Naive thymus-derived CD4-positive, alpha-beta T cell (primary cell): ENCODE measurements at regions not wholly inside any gene's neighbourhood (a gene's known extent, or its start where the extent isn't known, plus 50 kb on each side); places are given as distances from the start of the nearest gene placed in this dataset.
A peak's percentile ranks its signal among the peaks of the same experiment; 100 is the strongest.
"Not testable (repeated sequence)": the region's sequence is repeated elsewhere in the genome, so short reads cannot be mapped to it uniquely, and the experiment has no call there.

Experiments used
- ATAC-seq: fragments of 150-1000 bp; cut with Tn5 transposase; 2 replicates; pipeline ENCODE4 v1.10.0; 2021; ENCODE audit warnings: mild to moderate bottlenecking, moderate library complexity
- CTCF ChIA-PET: fragments of 350-600 bp; sonication (Branson Sonifier 250); formaldehyde crosslinking; loops from one replicate; lab custom pipeline; 2021; ENCODE audit warnings: antibody characterized with exemption; lab: Charles Lee
- POLR2A ChIA-PET: fragments of 350-600 bp; sonication (Branson Sonifier 250); formaldehyde crosslinking; loops from one replicate; lab custom pipeline; 2021; ENCODE audit warnings: antibody characterized with exemption, inconsistent platforms; lab: Charles Lee
- DNase-seq, 9 donors: peaks; one replicate each; pipeline versions ENCODE4 v3.0.0 to v3.0.0-alpha.2; 2020 to 2022; ENCODE audit warnings: mixed read lengths in 1 of 9
- H3K27ac ChIP-seq: one replicate; pipeline ENCODE4 v1.7.0; 2013; ENCODE audit warnings: mild to moderate bottlenecking, low read depth, low read length, moderate library complexity
- H3K27me3 ChIP-seq, 2 donors: one replicate each; pipeline ENCODE4 v1.7.0; 2013; ENCODE audit warnings: low read length in 2 of 2, mild to moderate bottlenecking in 2 of 2, moderate library complexity in 2 of 2; ENCODE audit not compliant: control insufficient read depth in 2 of 2, insufficient read depth in 2 of 2
- H3K36me3 ChIP-seq, 3 experiments: 1 replicate in 2 of 3; 2 replicates in 1 of 3; pipeline ENCODE4 v1.7.0; 2013; ENCODE audit warnings: low read length in 3 of 3, mild to moderate bottlenecking in 3 of 3, moderate library complexity in 1 of 3; ENCODE audit not compliant: insufficient read depth in 3 of 3, control insufficient read depth in 2 of 3
- H3K4me1 ChIP-seq, 2 donors: one replicate each; pipeline ENCODE4 v1.7.0; 2013; ENCODE audit warnings: low read length in 2 of 2, mild to moderate bottlenecking in 2 of 2, moderate library complexity in 1 of 2; ENCODE audit not compliant: control insufficient read depth in 2 of 2, insufficient read depth in 2 of 2
- H3K4me3 ChIP-seq: 2 replicates; pipeline ENCODE4 v1.7.0; 2013; ENCODE audit warnings: mild to moderate bottlenecking, low read length
- H3K9me3 ChIP-seq, 3 experiments: 1 replicate in 2 of 3; 2 replicates in 1 of 3; pipeline ENCODE4 v1.7.0; 2013; ENCODE audit warnings: low read length in 3 of 3; ENCODE audit not compliant: control insufficient read depth in 2 of 3
- H3K27ac Mint-ChIP-seq, 9 donors: one replicate each; pipeline ENCODE4 v1.8.0; 2020 to 2022; ENCODE audit warnings: mixed read lengths in 9 of 9, mild to moderate bottlenecking in 8 of 9, moderate library complexity in 5 of 9, inconsistent platforms in 2 of 9
- H3K27me3 Mint-ChIP-seq, 5 donors: one replicate each; pipeline ENCODE4 v1.8.0; 2021 to 2022; ENCODE audit warnings: mixed read lengths in 5 of 5, mild to moderate bottlenecking in 1 of 5
- H3K36me3 Mint-ChIP-seq, 5 donors: one replicate each; pipeline ENCODE4 v1.8.0; 2020 to 2022; ENCODE audit warnings: mixed read lengths in 5 of 5, mild to moderate bottlenecking in 3 of 5, inconsistent platforms in 1 of 5
- H3K4me1 Mint-ChIP-seq, 7 donors: one replicate each; pipeline ENCODE4 v1.8.0; 2020 to 2022; ENCODE audit warnings: mixed read lengths in 7 of 7, mild to moderate bottlenecking in 3 of 7, inconsistent platforms in 1 of 7
- H3K4me3 Mint-ChIP-seq, 10 donors: one replicate each; pipeline ENCODE4 v1.8.0; 2020 to 2022; ENCODE audit warnings: mild to moderate bottlenecking in 10 of 10, mixed read lengths in 10 of 10, moderate library complexity in 6 of 10, inconsistent platforms in 2 of 10
- H3K9me3 Mint-ChIP-seq, 11 donors: one replicate each; pipeline ENCODE4 v1.8.0; 2020 to 2022; ENCODE audit warnings: mixed read lengths in 11 of 11, mild to moderate bottlenecking in 4 of 11, inconsistent platforms in 1 of 11, moderate library complexity in 1 of 11
- intact Hi-C, 2 donors: fragments of 100-400 bp; cut with micrococcal nuclease; formaldehyde crosslinking; loops; one replicate each; pipeline ENCODE4 v1.15.1; 2023

- ATAC-seq, result no peak
- H3K4me1 ChIP-seq, result no peaks in the 10 kb centered on the region
- no peak overlapping the region for H3K27ac ChIP-seq
- no peaks in the 10 kb centered on the region for H3K36me3 Mint-ChIP-seq
- CTCF ChIA-PET, result no interaction called here
- peak overlapping the region in 1 of 9 donors; percentile 32 for H3K27ac Mint-ChIP-seq
- no peaks in the 10 kb centered on the region for H3K27me3 ChIP-seq
- peaks cover 0 to 3% (median 0%) of the 10 kb centered on the region in 7 donors for H3K4me1 Mint-ChIP-seq
- no peaks in the 10 kb centered on the region for H3K9me3 ChIP-seq
- intact Hi-C loops, result no loop called here
- no peaks in the 10 kb centered on the region for H3K27me3 Mint-ChIP-seq
- H3K36me3 ChIP-seq, result no peaks in the 10 kb centered on the region
- no peaks in the 10 kb centered on the region for H3K9me3 Mint-ChIP-seq
- POLR2A ChIA-PET, result no interaction called here
- H3K4me3 Mint-ChIP-seq, result no peak overlapping the region
- no peak overlapping the region for H3K4me3 ChIP-seq
- DNase-seq, result no peak
Measured at GRCh38 chr17:64723781-64724180, 61.7 kb upstream of the SMURF2 start.

- H3K9me3 ChIP-seq, H3K9me3 Mint-ChIP-seq, H3K4me3 Mint-ChIP-seq, CTCF ChIA-PET, H3K27me3 Mint-ChIP-seq, H3K4me1 Mint-ChIP-seq, H3K4me1 ChIP-seq, intact Hi-C loops, H3K4me3 ChIP-seq, H3K36me3 ChIP-seq, ATAC-seq, H3K27ac ChIP-seq, POLR2A ChIA-PET, H3K27me3 ChIP-seq, DNase-seq, H3K36me3 Mint-ChIP-seq: not testable (repeated sequence)
- H3K27ac Mint-ChIP-seq, result peak overlapping the region in 1 of 9 donors; percentile 1
Measured at GRCh38 chr17:64721556-64721955, 59.4 kb upstream of the SMURF2 start.

GRCh38 chr17:64720253-64720652, 58.1 kb upstream of the SMURF2 start:
- CTCF ChIA-PET, ATAC-seq, H3K4me1 Mint-ChIP-seq, H3K27me3 Mint-ChIP-seq, H3K27me3 ChIP-seq, H3K9me3 ChIP-seq, H3K36me3 ChIP-seq, H3K36me3 Mint-ChIP-seq, DNase-seq, H3K4me3 Mint-ChIP-seq, H3K4me3 ChIP-seq, H3K27ac Mint-ChIP-seq, H3K9me3 Mint-ChIP-seq, POLR2A ChIA-PET, intact Hi-C loops, H3K27ac ChIP-seq, H3K4me1 ChIP-seq: not testable (repeated sequence)

GRCh38 chr17:64719517-64719916, 57.4 kb upstream of the SMURF2 start:
- H3K9me3 Mint-ChIP-seq, ATAC-seq, H3K27ac ChIP-seq, H3K27me3 Mint-ChIP-seq, H3K36me3 Mint-ChIP-seq, H3K4me3 ChIP-seq, POLR2A ChIA-PET, H3K27me3 ChIP-seq, H3K4me3 Mint-ChIP-seq, DNase-seq, intact Hi-C loops, CTCF ChIA-PET, H3K36me3 ChIP-seq, H3K9me3 ChIP-seq, H3K4me1 ChIP-seq: not testable (repeated sequence)
- Mint-ChIP-seq H3K4me1 (peaks cover 0 to 12% (median 4%) of the 10 kb centered on the region in 7 donors), H3K27ac (peak overlapping the region in 1 of 9 donors; percentile 25)

GRCh38 chr17:64718816-64719215, 56.7 kb upstream of the SMURF2 start:
- H3K4me3 Mint-ChIP-seq, POLR2A ChIA-PET, H3K27me3 ChIP-seq, H3K4me3 ChIP-seq, ATAC-seq, DNase-seq, H3K36me3 Mint-ChIP-seq, intact Hi-C loops, H3K27me3 Mint-ChIP-seq, CTCF ChIA-PET, H3K9me3 Mint-ChIP-seq, H3K36me3 ChIP-seq, H3K27ac ChIP-seq, H3K9me3 ChIP-seq: not testable (repeated sequence)
- Mint-ChIP-seq H3K27ac (peak overlapping the region in 1 of 9 donors; percentile 6), H3K4me1 (peaks cover 0 to 19% (median 11%) of the 10 kb centered on the region in 7 donors)
- H3K4me1 ChIP-seq, result peaks cover 8 to 11% of the 10 kb centered on the region in 2 donors

- DNase-seq (no peak), ATAC-seq (no peak)
- no peaks in the 10 kb centered on the region for H3K36me3 Mint-ChIP-seq
- Histone ChIP-seq H3K27ac (no peak overlapping the region), H3K9me3 (no peaks in the 10 kb centered on the region), H3K4me1 (peaks cover 14 to 16% of the 10 kb centered on the region in 2 donors), H3K4me3 (no peak overlapping the region), H3K36me3 (no peaks in the 10 kb centered on the region), H3K27me3 (no peaks in the 10 kb centered on the region)
- POLR2A ChIA-PET, result no interaction called here
- intact Hi-C loops, result no loop called here
- H3K4me1 Mint-ChIP-seq, result peaks cover 6 to 26% (median 19%) of the 10 kb centered on the region in 7 donors
- no peaks in the 10 kb centered on the region for H3K9me3 Mint-ChIP-seq
- no peaks in the 10 kb centered on the region for H3K27me3 Mint-ChIP-seq
- no peak overlapping the region for H3K27ac Mint-ChIP-seq
- no peak overlapping the region for H3K4me3 Mint-ChIP-seq
- CTCF ChIA-PET, result no interaction called here
Measured at GRCh38 chr17:64718058-64718457, 56.0 kb upstream of the SMURF2 start.

GRCh38 chr17:64716496-64716895, 54.4 kb upstream of the SMURF2 start:
- H3K36me3 Mint-ChIP-seq, H3K27ac ChIP-seq, H3K4me3 Mint-ChIP-seq, H3K27me3 Mint-ChIP-seq, ATAC-seq, H3K27ac Mint-ChIP-seq, H3K36me3 ChIP-seq, CTCF ChIA-PET, DNase-seq, H3K9me3 Mint-ChIP-seq, H3K27me3 ChIP-seq, H3K4me3 ChIP-seq, POLR2A ChIA-PET, intact Hi-C loops, H3K9me3 ChIP-seq: not testable (repeated sequence)
- H3K4me1 ChIP-seq, result peaks cover 20 to 24% of the 10 kb centered on the region in 2 donors
- peaks cover 11 to 40% (median 34%) of the 10 kb centered on the region in 7 donors for H3K4me1 Mint-ChIP-seq
